Loucy (cell line): ENCODE measurements at regions not wholly inside any gene's neighbourhood (a gene's known extent, or its start where the extent isn't known, plus 50 kb on each side); places are given as distances from the start of the nearest gene placed in this dataset.

ENCODE experiments used
- H2AFZ ChIP-seq: fragments of 200-600 bp; sonication (generic); 2 replicates; pipeline ENCODE4 v1.6.0; 2016; ENCODE audit warnings: antibody characterized with exemption, mild to moderate bottlenecking, low read length, moderate library complexity
- H3F3A ChIP-seq: fragments of 200-600 bp; 2 replicates; pipeline ENCODE4 v1.6.0; 2016; ENCODE audit warnings: antibody characterized with exemption, low read depth, mild to moderate bottlenecking
- H3K27me3 ChIP-seq: fragments of 200-600 bp; sonication (generic); 2 replicates; pipeline ENCODE4 v1.6.1; 2014; ENCODE audit warnings: low read length, mild to moderate bottlenecking; ENCODE audit not compliant: insufficient read depth, poor library complexity, severe bottlenecking
- H3K36me3 ChIP-seq: fragments of 200-600 bp; sonication (generic); 2 replicates; pipeline ENCODE4 v1.6.1; 2016; ENCODE audit warnings: low read length; ENCODE audit not compliant: insufficient read depth
- H3K4me1 ChIP-seq: fragments of 200-600 bp; sonication (generic); 2 replicates; pipeline ENCODE4 v1.5.1; 2014; ENCODE audit warnings: low read length, mild to moderate bottlenecking; ENCODE audit not compliant: insufficient read depth, poor library complexity, severe bottlenecking
- H3K4me2 ChIP-seq: fragments of 200-600 bp; sonication (generic); 2 replicates; pipeline ENCODE4 v1.6.0; 2014; ENCODE audit warnings: antibody characterized with exemption, low read length, low read depth, mild to moderate bottlenecking; ENCODE audit not compliant: poor library complexity, severe bottlenecking
- H3K4me3 ChIP-seq: fragments of 200-600 bp; sonication (generic); 2 replicates; pipeline ENCODE4 v1.5.1; 2014; ENCODE audit warnings: low read length, mild to moderate bottlenecking, mixed read lengths; ENCODE audit not compliant: poor library complexity, severe bottlenecking
- H3K79me2 ChIP-seq: fragments of 200-600 bp; sonication (generic); 2 replicates; pipeline ENCODE4 v1.6.1; 2014; ENCODE audit warnings: low read length; ENCODE audit not compliant: insufficient read depth
- H3K9ac ChIP-seq: fragments of 200-600 bp; sonication (generic); 2 replicates; pipeline ENCODE4 v1.6.0; 2014; ENCODE audit warnings: mild to moderate bottlenecking, low read depth, low read length, moderate library complexity; ENCODE audit not compliant: poor library complexity, severe bottlenecking
- H3K9me2 ChIP-seq: fragments of 200-600 bp; sonication (generic); replicated peaks from 2 replicates; pipeline ENCODE4 v1.6.1; 2016; ENCODE audit warnings: low read depth, low read length, mixed read lengths
- H3K9me3 ChIP-seq: fragments of 200-600 bp; sonication (generic); 2 replicates; pipeline ENCODE4 v1.6.1; 2014; ENCODE audit warnings: mild to moderate bottlenecking, antibody characterized with exemption, low read length, low read depth; ENCODE audit not compliant: insufficient read depth
- H4K20me1 ChIP-seq: fragments of 200-600 bp; sonication (generic); 2 replicates; pipeline ENCODE4 v1.6.0; 2014; ENCODE audit warnings: antibody characterized with exemption, low read length, mild to moderate bottlenecking; ENCODE audit not compliant: insufficient read depth, poor library complexity, severe bottlenecking
- CTCF ChIP-seq: fragments of 200-600 bp; sonication (generic); conservative IDR thresholded peaks from 2 replicates; pipeline ENCODE4 v1.5.1; 2014; ENCODE audit warnings: mild to moderate bottlenecking, antibody characterized with exemption, low read length
- EZH2phosphoT487 ChIP-seq: fragments of 200-600 bp; IDR thresholded peaks from 2 replicates; pipeline ENCODE4 v1.6.1; 2018; ENCODE audit warnings: antibody characterized with exemption, mild to moderate bottlenecking, moderate library complexity, borderline replicate concordance

GRCh38 chr19:30824809-30825208 is 452.6 kb downstream of the ZNF536 start:
- H4K20me1 ChIP-seq = no peaks in the 10 kb centered on the region
- H3K4me3 ChIP-seq = no peak overlapping the region
- H3K9me3 ChIP-seq = peaks cover 3% of the 10 kb centered on the region; the same call in 1 of the 2 replicates
- no peaks in the 10 kb centered on the region for H3F3A ChIP-seq
- no peak overlapping the region for H3K9ac ChIP-seq
- H3K4me1 ChIP-seq = no peaks in the 10 kb centered on the region
- no peaks in the 10 kb centered on the region for H3K79me2 ChIP-seq
- no peak overlapping the region for H2AFZ ChIP-seq
- no peaks in the 10 kb centered on the region for H3K36me3 ChIP-seq
- no peaks in the 10 kb centered on the region for H3K9me2 ChIP-seq
- TF ChIP-seq CTCF (no peak), EZH2phosphoT487 (no peak)
- no peaks in the 10 kb centered on the region for H3K27me3 ChIP-seq
- no peak overlapping the region for H3K4me2 ChIP-seq

- Histone ChIP-seq H3K9ac (no peak overlapping the region), H3K79me2 (no peaks in the 10 kb centered on the region), H3K27me3 (no peaks in the 10 kb centered on the region), H3K9me2 (no peaks in the 10 kb centered on the region), H3K4me1 (no peaks in the 10 kb centered on the region), H3K4me3 (no peak overlapping the region), H3K36me3 (no peaks in the 10 kb centered on the region), H4K20me1 (no peaks in the 10 kb centered on the region), H3F3A (no peaks in the 10 kb centered on the region), H2AFZ (no peak overlapping the region), H3K4me2 (no peak overlapping the region), H3K9me3 (0 out of 2 replicates have a peak, but pooled peaks cover 11% of the 10 kb centered on the region)
- TF ChIP-seq EZH2phosphoT487 (no peak), CTCF (no peak)
Measured at GRCh38 chr19:30817965-30818567, 445.9 kb downstream of the ZNF536 start.

GRCh38 chr19:30817197-30817596 is 445.0 kb downstream of the ZNF536 start:
- no peaks in the 10 kb centered on the region for H3F3A ChIP-seq
- H4K20me1 ChIP-seq = no peaks in the 10 kb centered on the region
- no peak overlapping the region for H3K4me3 ChIP-seq
- TF ChIP-seq CTCF = no peak
- no peak for TF ChIP-seq EZH2phosphoT487
- H2AFZ ChIP-seq = no peak overlapping the region
- H3K4me2 ChIP-seq = no peak overlapping the region
- no peaks in the 10 kb centered on the region for H3K79me2 ChIP-seq
- no peaks in the 10 kb centered on the region for H3K9me2 ChIP-seq
- H3K4me1 ChIP-seq = no peaks in the 10 kb centered on the region
- H3K9ac ChIP-seq = no peak overlapping the region
- H3K27me3 ChIP-seq = no peaks in the 10 kb centered on the region
- 0 out of 2 replicates have a peak, but pooled peaks cover 11% of the 10 kb centered on the region for H3K9me3 ChIP-seq
- H3K36me3 ChIP-seq = no peaks in the 10 kb centered on the region
